ENCODE measurements at regions not wholly inside any gene's neighbourhood (a gene's known extent, or its start where the extent isn't known, plus 50 kb on each side); places are given as distances from the start of the nearest gene placed in this dataset.

- TF ChIP-seq CTCF (IDR thresholded peaks at IDR 0.05 in 8 of 11, conservative IDR thresholded peaks at IDR 0.05 in 3 of 11) (no peak), POLR2AphosphoS5 (IDR thresholded peaks at IDR 0.05) (no peak), POLR2A (IDR thresholded peaks at IDR 0.05) (no peak)
Measured at GRCh38 chr20:55269913-55270312, 735.4 kb downstream of the CBLN4 start.

Data from spleen (tissue), 7 donors.